SKM-1 (cell line): ENCODE measurements at regions not wholly inside any gene's neighbourhood (a gene's known extent, or its start where the extent isn't known, plus 50 kb on each side); places are given as distances from the start of the nearest gene placed in this dataset.
A peak's percentile ranks its signal among the peaks of the same experiment; 100 is the strongest.

Experiments
- DNase-seq: peaks from one replicate; lab custom pipeline; 2025; ENCODE audit not compliant: unreplicated experiment; lab: John Stamatoyannopoulos, UW

- no peak for DNase-seq
These were observed 137.5 kb upstream of the MYL2 start for GRCh38 chr12:111057701-111058425.

GRCh38 chr12:111056618-111057521, 136.5 kb upstream of the MYL2 start:
- peak; percentile 38 for DNase-seq

GRCh38 chr12:111055181-111055880, 135.0 kb upstream of the MYL2 start:
- DNase-seq = no peak

GRCh38 chr12:111048991-111049390, 128.6 kb upstream of the MYL2 start:
- DNase-seq = no peak

- no peak for DNase-seq
These were observed 126.5 kb upstream of the MYL2 start for GRCh38 chr12:111046896-111047295.

- DNase-seq = no peak
These were observed 125.6 kb upstream of the MYL2 start for GRCh38 chr12:111045941-111046340.

GRCh38 chr12:111041091-111041490, 120.7 kb upstream of the MYL2 start:
- no peak for DNase-seq

GRCh38 chr12:111040690-111041089, 120.3 kb upstream of the MYL2 start:
- no peak for DNase-seq

GRCh38 chr12:111038941-111039340, 118.6 kb upstream of the MYL2 start:
- no peak for DNase-seq

GRCh38 chr12:111038077-111038476, 117.7 kb upstream of the MYL2 start:
- no peak for DNase-seq

- DNase-seq = no peak
These were observed 116.7 kb upstream of the MYL2 start for GRCh38 chr12:111037047-111037446.

- DNase-seq = no peak
These were observed 115.4 kb upstream of the MYL2 start for GRCh38 chr12:111035578-111036301.

GRCh38 chr12:111034886-111035577, 114.7 kb upstream of the MYL2 start:
- no peak for DNase-seq

- no peak for DNase-seq
These were observed 113.9 kb upstream of the MYL2 start, which contains the start of gene CUX2 for GRCh38 chr12:111034083-111034885. Gene CUX2 (plus strand): TSS chr12:111034165.

- no peak for DNase-seq
These were observed 113.1 kb upstream of the MYL2 start for GRCh38 chr12:111033281-111034082.

- no peak for DNase-seq
These were observed 112.2 kb upstream of the MYL2 start for GRCh38 chr12:111032591-111032919.

- DNase-seq = no peak
These were observed 111.7 kb upstream of the MYL2 start for GRCh38 chr12:111031916-111032590.

GRCh38 chr12:111030800-111031199, 110.4 kb upstream of the MYL2 start:
- DNase-seq = no peak
